AG09319 (cell line): ENCODE measurements at regions not wholly inside any gene's neighbourhood (a gene's known extent, or its start where the extent isn't known, plus 50 kb on each side); places are given as distances from the start of the nearest gene placed in this dataset.

Experiments used
- DNase-seq: peaks from one replicate; pipeline ENCODE4 v3.0.0-alpha.2; 2010; ENCODE audit warnings: low read depth; ENCODE audit errors: extremely low read depth
- CTCF ChIP-seq: IDR thresholded peaks from 2 replicates; pipeline ENCODE4 v1.5.1; 2011; ENCODE audit warnings: low read depth, mild to moderate bottlenecking, inconsistent platforms, low read length, moderate library complexity

DNA sequence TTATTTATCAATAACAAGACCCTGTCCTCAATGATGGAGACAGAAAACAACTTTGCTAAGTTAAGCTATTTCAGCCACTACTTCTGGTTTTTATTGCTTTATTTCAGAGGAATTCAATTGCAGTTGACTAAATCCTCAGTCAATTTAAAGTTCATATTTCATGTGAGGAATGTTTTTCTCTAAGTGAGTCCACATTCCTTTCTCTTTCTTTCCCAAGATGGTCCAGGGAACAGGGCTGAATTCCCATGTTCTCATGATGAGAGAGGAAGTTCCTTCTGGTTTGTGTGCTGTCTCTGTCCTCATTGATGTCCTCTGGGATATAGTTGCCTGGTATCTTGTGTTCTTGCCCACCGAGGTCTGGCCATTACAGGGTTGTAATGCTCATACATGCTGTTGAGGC is 117.2 kb downstream of the SLIT2 start:
- DNase-seq = no peak
- TF ChIP-seq CTCF = no peak

GRCh38 chr4:20370274-20370673 is 118.6 kb downstream of the SLIT2 start:
- no peak for DNase-seq
- no peak for TF ChIP-seq CTCF

- TF ChIP-seq CTCF = no peak
- DNase-seq = no peak
These were observed 124.4 kb downstream of the SLIT2 start for GRCh38 chr4:20376070-20376469.

GRCh38 chr4:20378181-20378580 is 126.5 kb downstream of the SLIT2 start:
- no peak for DNase-seq
- no peak for TF ChIP-seq CTCF

- no peak for TF ChIP-seq CTCF
These were observed 129.3 kb downstream of the SLIT2 start for GRCh38 chr4:20381005-20381404.

DNA sequence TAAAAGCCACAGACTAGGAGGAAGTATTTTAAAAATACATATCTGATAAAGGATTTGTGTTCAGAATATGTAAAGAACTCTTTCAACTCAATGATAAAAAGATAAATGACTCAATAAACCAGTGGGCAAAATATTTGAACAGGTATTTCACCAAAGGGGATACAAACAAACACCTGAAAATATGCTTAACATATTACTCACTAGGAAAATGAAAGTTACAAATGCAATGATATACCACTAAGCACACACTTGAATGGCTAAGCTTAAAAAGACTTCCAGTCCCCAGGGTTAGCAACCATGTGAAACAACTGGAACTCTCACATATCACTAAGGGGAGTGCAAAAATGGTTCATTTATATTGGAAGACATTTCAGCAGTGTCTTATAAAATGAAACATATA is 131.6 kb downstream of the SLIT2 start:
- TF ChIP-seq CTCF = no peak
- DNase-seq = no peak

More at GRCh38 chr4:20381005-20381404, 129.3 kb downstream of the SLIT2 start:
- DNase-seq = no peak

- DNase-seq = no peak
- TF ChIP-seq CTCF = no peak
These were observed 132.3 kb downstream of the SLIT2 start for GRCh38 chr4:20383969-20384368.
